GM12878 (cell line): ENCODE measurements at regions not wholly inside any gene's neighbourhood (a gene's known extent, or its start where the extent isn't known, plus 50 kb on each side); places are given as distances from the start of the nearest gene placed in this dataset.

Source experiments
- BHLHE40 ChIP-seq, 2 experiments: fragments of 450-650 bp in 1 of 2; IDR thresholded peaks; 2 replicates each; pipeline ENCODE4 v1.6.1; 2011 to 2017; ENCODE audit warnings: low read depth in 2 of 2, borderline replicate concordance in 1 of 2, improper control_type of control experiment in 1 of 2, low read length in 1 of 2, mild to moderate bottlenecking in 1 of 2
- BMI1 ChIP-seq: fragments of 450-650 bp; IDR thresholded peaks from 2 replicates; pipeline ENCODE4 v1.6.1; 2016; ENCODE audit warnings: mild to moderate bottlenecking, moderate library complexity, borderline replicate concordance
- JUNB ChIP-seq: IDR thresholded peaks from 2 replicates; pipeline ENCODE4 v1.6.1; 2016; ENCODE audit warnings: antibody characterized with exemption, mild to moderate bottlenecking
- POLR2AphosphoS5 ChIP-seq: IDR thresholded peaks from 2 replicates; pipeline ENCODE4 v1.6.1; 2011; ENCODE audit warnings: mild to moderate bottlenecking, low read length, inconsistent platforms
- POU2F2 ChIP-seq: IDR thresholded peaks from 3 replicates; pipeline ENCODE4 v1.6.1; 2011; ENCODE audit warnings: low read depth, mild to moderate bottlenecking, low read length, borderline replicate concordance
- SREBF1 ChIP-seq: IDR thresholded peaks from 2 replicates; pipeline ENCODE4 v1.6.1; 2012; ENCODE audit warnings: mild to moderate bottlenecking, low read length
- SUZ12 ChIP-seq: fragments of 200-600 bp; sonication (generic); IDR thresholded peaks from one replicate; pipeline ENCODE4 v1.6.1; 2018; ENCODE audit warnings: antibody characterized with exemption, mild to moderate bottlenecking; ENCODE audit not compliant: unreplicated experiment
- TAF1 ChIP-seq: IDR thresholded peaks from 2 replicates; pipeline ENCODE4 v1.6.1; 2011; ENCODE audit warnings: mild to moderate bottlenecking, low read depth, low read length, borderline replicate concordance
- TF ChIP-seq, protein P1 (sequence below): fragments of 450-650 bp; IDR thresholded peaks from 2 replicates; pipeline ENCODE4 v1.6.1; 2016; ENCODE audit warnings: mild to moderate bottlenecking, moderate library complexity, borderline replicate concordance
- TF ChIP-seq, protein P2 (sequence below): IDR thresholded peaks from 2 replicates; pipeline ENCODE4 v1.6.1; 2011; ENCODE audit warnings: mild to moderate bottlenecking, low read depth, low read length, moderate library complexity; ENCODE audit not compliant: insufficient replicate concordance
- TF ChIP-seq, protein P3 (sequence below): fragments of 450-650 bp; conservative IDR thresholded peaks from 2 replicates; pipeline ENCODE4 v1.6.1; 2017; ENCODE audit warnings: mild to moderate bottlenecking, moderate library complexity
- TF ChIP-seq, protein P4 (sequence below): fragments of 450-650 bp; formaldehyde crosslinking; IDR thresholded peaks from 2 replicates; pipeline ENCODE4 v1.5.0; 2022; ENCODE audit warnings: mild to moderate bottlenecking, missing genetic modification characterization
- TF ChIP-seq, protein P5 (sequence below), 3 experiments: IDR thresholded peaks in 2 of 3; conservative IDR thresholded peaks in 1 of 3; 2 replicates each; pipeline ENCODE4 v1.5.1; 2011; ENCODE audit warnings: low read depth in 3 of 3, low read length in 3 of 3, mild to moderate bottlenecking in 3 of 3, control low read depth in 2 of 3, moderate library complexity in 2 of 3, inconsistent platforms in 1 of 3, mixed read lengths in 1 of 3; ENCODE audit not compliant: control insufficient read depth in 2 of 3, insufficient read depth in 1 of 3; ENCODE audit errors: extremely low read depth in 1 of 3

DNA sequence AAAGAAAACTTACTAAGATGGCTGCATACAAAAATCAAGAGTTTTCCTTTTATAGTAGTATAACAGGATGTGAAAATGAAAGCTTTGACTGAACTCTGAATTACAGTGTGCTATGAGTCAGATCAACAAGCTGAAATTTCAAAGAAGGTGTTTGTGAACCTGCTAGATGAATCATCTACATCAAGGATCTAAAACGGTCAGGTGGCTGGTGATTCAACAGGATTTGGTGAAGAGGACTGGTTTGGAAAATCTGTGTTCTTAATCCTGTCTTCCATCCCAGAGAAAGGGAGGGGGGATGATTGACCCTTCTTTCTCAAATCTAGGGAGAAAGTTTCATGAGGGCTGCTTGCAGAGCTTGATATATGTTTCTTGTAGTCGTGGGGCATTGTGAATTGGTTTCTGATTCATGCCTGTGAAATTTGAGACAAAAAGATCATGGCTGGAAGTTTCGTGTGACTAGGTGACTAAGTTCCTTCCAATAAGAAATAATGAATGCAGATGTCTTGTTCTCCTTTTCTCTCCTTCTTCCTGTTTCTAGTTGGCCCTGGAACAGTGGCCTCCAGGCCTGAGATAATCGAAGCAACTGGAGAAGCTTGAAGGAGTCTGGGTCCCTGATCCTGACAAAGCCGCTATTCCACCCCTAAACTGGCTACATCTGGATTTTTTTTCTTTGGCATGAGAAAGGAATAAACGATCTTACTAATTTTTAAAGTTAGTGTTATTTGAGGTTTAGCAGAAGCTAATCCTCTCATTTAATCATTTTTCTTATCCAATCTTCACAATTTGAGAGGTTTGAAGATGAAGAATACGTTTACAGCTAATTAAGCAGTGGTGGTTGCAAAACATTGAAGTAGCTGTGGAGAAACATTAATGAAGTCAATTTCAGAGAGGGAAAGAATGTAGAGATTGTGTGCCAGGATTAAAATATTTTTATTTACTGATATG is 67.2 kb downstream of the MRPS30 start (continued):
- TF ChIP-seq, protein P1, sequence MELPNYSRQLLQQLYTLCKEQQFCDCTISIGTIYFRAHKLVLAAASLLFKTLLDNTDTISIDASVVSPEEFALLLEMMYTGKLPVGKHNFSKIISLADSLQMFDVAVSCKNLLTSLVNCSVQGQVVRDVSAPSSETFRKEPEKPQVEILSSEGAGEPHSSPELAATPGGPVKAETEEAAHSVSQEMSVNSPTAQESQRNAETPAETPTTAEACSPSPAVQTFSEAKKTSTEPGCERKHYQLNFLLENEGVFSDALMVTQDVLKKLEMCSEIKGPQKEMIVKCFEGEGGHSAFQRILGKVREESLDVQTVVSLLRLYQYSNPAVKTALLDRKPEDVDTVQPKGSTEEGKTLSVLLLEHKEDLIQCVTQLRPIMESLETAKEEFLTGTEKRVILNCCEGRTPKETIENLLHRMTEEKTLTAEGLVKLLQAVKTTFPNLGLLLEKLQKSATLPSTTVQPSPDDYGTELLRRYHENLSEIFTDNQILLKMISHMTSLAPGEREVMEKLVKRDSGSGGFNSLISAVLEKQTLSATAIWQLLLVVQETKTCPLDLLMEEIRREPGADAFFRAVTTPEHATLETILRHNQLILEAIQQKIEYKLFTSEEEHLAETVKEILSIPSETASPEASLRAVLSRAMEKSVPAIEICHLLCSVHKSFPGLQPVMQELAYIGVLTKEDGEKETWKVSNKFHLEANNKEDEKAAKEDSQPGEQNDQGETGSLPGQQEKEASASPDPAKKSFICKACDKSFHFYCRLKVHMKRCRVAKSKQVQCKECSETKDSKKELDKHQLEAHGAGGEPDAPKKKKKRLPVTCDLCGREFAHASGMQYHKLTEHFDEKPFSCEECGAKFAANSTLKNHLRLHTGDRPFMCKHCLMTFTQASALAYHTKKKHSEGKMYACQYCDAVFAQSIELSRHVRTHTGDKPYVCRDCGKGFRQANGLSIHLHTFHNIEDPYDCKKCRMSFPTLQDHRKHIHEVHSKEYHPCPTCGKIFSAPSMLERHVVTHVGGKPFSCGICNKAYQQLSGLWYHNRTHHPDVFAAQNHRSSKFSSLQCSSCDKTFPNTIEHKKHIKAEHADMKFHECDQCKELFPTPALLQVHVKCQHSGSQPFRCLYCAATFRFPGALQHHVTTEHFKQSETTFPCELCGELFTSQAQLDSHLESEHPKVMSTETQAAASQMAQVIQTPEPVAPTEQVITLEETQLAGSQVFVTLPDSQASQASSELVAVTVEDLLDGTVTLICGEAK = no peak
- TF ChIP-seq, protein P2, sequence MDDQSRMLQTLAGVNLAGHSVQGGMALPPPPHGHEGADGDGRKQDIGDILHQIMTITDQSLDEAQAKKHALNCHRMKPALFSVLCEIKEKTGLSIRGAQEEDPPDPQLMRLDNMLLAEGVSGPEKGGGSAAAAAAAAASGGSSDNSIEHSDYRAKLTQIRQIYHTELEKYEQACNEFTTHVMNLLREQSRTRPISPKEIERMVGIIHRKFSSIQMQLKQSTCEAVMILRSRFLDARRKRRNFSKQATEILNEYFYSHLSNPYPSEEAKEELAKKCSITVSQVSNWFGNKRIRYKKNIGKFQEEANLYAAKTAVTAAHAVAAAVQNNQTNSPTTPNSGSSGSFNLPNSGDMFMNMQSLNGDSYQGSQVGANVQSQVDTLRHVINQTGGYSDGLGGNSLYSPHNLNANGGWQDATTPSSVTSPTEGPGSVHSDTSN = no peak
- TF ChIP-seq, protein P3, sequence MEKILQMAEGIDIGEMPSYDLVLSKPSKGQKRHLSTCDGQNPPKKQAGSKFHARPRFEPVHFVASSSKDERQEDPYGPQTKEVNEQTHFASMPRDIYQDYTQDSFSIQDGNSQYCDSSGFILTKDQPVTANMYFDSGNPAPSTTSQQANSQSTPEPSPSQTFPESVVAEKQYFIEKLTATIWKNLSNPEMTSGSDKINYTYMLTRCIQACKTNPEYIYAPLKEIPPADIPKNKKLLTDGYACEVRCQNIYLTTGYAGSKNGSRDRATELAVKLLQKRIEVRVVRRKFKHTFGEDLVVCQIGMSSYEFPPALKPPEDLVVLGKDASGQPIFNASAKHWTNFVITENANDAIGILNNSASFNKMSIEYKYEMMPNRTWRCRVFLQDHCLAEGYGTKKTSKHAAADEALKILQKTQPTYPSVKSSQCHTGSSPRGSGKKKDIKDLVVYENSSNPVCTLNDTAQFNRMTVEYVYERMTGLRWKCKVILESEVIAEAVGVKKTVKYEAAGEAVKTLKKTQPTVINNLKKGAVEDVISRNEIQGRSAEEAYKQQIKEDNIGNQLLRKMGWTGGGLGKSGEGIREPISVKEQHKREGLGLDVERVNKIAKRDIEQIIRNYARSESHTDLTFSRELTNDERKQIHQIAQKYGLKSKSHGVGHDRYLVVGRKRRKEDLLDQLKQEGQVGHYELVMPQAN = no peak; the same call in 1 of the 2 replicates
- TF ChIP-seq POLR2AphosphoS5 (no peak), BMI1 (0 out of 2 replicates have a peak, but pooled peaks have one; percentile 42), BHLHE40 (IDR thresholded peaks at IDR 0.05; ENCODE audit: borderline replicate concordance in 1 of 2, low read depth in 2 of 2, low read length in 1 of 2) (peak in 1 of 2 experiments; percentile 19; a peak in 2 of 4 replicates), JUNB (peak; percentile 95), SUZ12 (no peak), TAF1 (no peak), POU2F2 (no peak; the same call in 2 of the 3 replicates), SREBF1 (no peak)
- TF ChIP-seq, protein P4, sequence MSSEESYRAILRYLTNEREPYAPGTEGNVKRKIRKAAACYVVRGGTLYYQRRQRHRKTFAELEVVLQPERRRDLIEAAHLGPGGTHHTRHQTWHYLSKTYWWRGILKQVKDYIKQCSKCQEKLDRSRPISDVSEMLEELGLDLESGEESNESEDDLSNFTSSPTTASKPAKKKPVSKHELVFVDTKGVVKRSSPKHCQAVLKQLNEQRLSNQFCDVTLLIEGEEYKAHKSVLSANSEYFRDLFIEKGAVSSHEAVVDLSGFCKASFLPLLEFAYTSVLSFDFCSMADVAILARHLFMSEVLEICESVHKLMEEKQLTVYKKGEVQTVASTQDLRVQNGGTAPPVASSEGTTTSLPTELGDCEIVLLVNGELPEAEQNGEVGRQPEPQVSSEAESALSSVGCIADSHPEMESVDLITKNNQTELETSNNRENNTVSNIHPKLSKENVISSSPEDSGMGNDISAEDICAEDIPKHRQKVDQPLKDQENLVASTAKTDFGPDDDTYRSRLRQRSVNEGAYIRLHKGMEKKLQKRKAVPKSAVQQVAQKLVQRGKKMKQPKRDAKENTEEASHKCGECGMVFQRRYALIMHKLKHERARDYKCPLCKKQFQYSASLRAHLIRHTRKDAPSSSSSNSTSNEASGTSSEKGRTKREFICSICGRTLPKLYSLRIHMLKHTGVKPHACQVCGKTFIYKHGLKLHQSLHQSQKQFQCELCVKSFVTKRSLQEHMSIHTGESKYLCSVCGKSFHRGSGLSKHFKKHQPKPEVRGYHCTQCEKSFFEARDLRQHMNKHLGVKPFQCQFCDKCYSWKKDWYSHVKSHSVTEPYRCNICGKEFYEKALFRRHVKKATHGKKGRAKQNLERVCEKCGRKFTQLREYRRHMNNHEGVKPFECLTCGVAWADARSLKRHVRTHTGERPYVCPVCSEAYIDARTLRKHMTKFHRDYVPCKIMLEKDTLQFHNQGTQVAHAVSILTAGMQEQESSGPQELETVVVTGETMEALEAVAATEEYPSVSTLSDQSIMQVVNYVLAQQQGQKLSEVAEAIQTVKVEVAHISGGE (CRISPR knock-in tag) = no peak
- TF ChIP-seq, protein P5, sequence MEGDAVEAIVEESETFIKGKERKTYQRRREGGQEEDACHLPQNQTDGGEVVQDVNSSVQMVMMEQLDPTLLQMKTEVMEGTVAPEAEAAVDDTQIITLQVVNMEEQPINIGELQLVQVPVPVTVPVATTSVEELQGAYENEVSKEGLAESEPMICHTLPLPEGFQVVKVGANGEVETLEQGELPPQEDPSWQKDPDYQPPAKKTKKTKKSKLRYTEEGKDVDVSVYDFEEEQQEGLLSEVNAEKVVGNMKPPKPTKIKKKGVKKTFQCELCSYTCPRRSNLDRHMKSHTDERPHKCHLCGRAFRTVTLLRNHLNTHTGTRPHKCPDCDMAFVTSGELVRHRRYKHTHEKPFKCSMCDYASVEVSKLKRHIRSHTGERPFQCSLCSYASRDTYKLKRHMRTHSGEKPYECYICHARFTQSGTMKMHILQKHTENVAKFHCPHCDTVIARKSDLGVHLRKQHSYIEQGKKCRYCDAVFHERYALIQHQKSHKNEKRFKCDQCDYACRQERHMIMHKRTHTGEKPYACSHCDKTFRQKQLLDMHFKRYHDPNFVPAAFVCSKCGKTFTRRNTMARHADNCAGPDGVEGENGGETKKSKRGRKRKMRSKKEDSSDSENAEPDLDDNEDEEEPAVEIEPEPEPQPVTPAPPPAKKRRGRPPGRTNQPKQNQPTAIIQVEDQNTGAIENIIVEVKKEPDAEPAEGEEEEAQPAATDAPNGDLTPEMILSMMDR (IDR thresholded peaks at IDR 0.05 in 2 of 3, conservative IDR thresholded peaks at IDR 0.05 in 1 of 3; ENCODE audit: control insufficient read depth in 2 of 3, extremely low read depth in 1 of 3, insufficient read depth in 1 of 3, low read depth in 3 of 3, low read length in 3 of 3) = no peak
